GM23248 (cell line): ENCODE measurements at regions not wholly inside any gene's neighbourhood (a gene's known extent, or its start where the extent isn't known, plus 50 kb on each side); places are given as distances from the start of the nearest gene placed in this dataset.

Experiments
- DNase-seq: peaks from one replicate; pipeline ENCODE4 v3.0.0-alpha.2; 2015
- H2AFZ ChIP-seq: fragments of 200-600 bp; sonication (generic); 2 replicates; pipeline ENCODE4 v1.6.1; 2016; ENCODE audit warnings: antibody characterized with exemption
- H3F3A ChIP-seq: fragments of 200-600 bp; sonication (generic); 2 replicates; pipeline ENCODE4 v1.6.1; 2016; ENCODE audit warnings: mild to moderate bottlenecking, antibody characterized with exemption, mixed run types; ENCODE audit not compliant: insufficient read depth
- H3K27ac ChIP-seq: fragments of 200-600 bp; sonication (generic); 2 replicates; pipeline ENCODE4 v1.5.1; 2016; ENCODE audit warnings: mild to moderate bottlenecking
- H3K27me3 ChIP-seq: fragments of 200-600 bp; sonication (generic); replicated peaks from 2 replicates; pipeline ENCODE4 v1.6.1; 2016; ENCODE audit warnings: mild to moderate bottlenecking; ENCODE audit not compliant: insufficient read depth
- H3K36me3 ChIP-seq: fragments of 200-600 bp; sonication (generic); 2 replicates; pipeline ENCODE4 v1.6.1; 2016; ENCODE audit warnings: low read depth, mild to moderate bottlenecking
- H3K4me1 ChIP-seq: fragments of 200-600 bp; sonication (generic); 2 replicates; pipeline ENCODE4 v1.6.1; 2016; ENCODE audit warnings: mild to moderate bottlenecking; ENCODE audit not compliant: insufficient read depth
- H3K4me2 ChIP-seq: fragments of 200-600 bp; sonication (generic); one replicate; pipeline ENCODE4 v1.6.1; 2016; ENCODE audit warnings: mild to moderate bottlenecking; ENCODE audit not compliant: unreplicated experiment
- H3K4me3 ChIP-seq: fragments of 200-600 bp; sonication (generic); 2 replicates; pipeline ENCODE4 v1.5.1; 2016; ENCODE audit warnings: mild to moderate bottlenecking
- H3K79me2 ChIP-seq: fragments of 200-600 bp; sonication (generic); 2 replicates; pipeline ENCODE4 v1.6.1; 2016; ENCODE audit warnings: mild to moderate bottlenecking; ENCODE audit not compliant: insufficient read depth
- H3K9ac ChIP-seq: fragments of 200-600 bp; sonication (generic); 2 replicates; pipeline ENCODE4 v1.6.1; 2016; ENCODE audit warnings: mild to moderate bottlenecking
- H3K9me2 ChIP-seq: fragments of 200-600 bp; sonication (generic); 2 replicates; pipeline ENCODE4 v1.6.1; 2016; ENCODE audit warnings: mixed run types, mild to moderate bottlenecking, moderate library complexity; ENCODE audit not compliant: insufficient read depth
- H3K9me3 ChIP-seq: fragments of 200-600 bp; sonication (generic); one replicate; pipeline ENCODE4 v1.6.1; 2017; ENCODE audit warnings: low read depth
- H4K20me1 ChIP-seq: fragments of 200-600 bp; sonication (generic); 2 replicates; pipeline ENCODE4 v1.6.0; 2016; ENCODE audit not compliant: insufficient read depth
- EZH2 ChIP-seq: fragments of 200-600 bp; sonication (generic); IDR thresholded peaks from 2 replicates; pipeline ENCODE4 v1.6.1; 2018; ENCODE audit warnings: antibody characterized with exemption, mild to moderate bottlenecking; ENCODE audit not compliant: insufficient read depth, poor library complexity, severe bottlenecking
- EZH2phosphoT487 ChIP-seq: fragments of 200-600 bp; sonication (generic); IDR thresholded peaks from 2 replicates; pipeline ENCODE4 v1.6.1; 2018; ENCODE audit warnings: antibody characterized with exemption, moderate library complexity, mild to moderate bottlenecking, low read depth; ENCODE audit not compliant: insufficient read depth
- WGBS, 2 experiments: methylation state at CpG; one replicate each; pipeline ENCODE4 v1.1.6; 2015 to 2017; ENCODE audit warnings: low lambda C conversion rate in 2 of 2, low coverage in 1 of 2; ENCODE audit errors: missing lambda C conversion rate in 2 of 2; 5-methylcytosine and 5-hydroxymethylcytosine counted together
- in situ Hi-C: fragments of 300-500 bp; cut with MboI; formaldehyde crosslinking; loops from 2 replicates; pipeline ENCODE4 v1.15.0; 2020

- Histone ChIP-seq H3K27ac (no peak overlapping the region), H3K9ac (no peak overlapping the region), H3K79me2 (no peaks in the 10 kb centered on the region), H2AFZ (no peak overlapping the region), H3F3A (no peaks in the 10 kb centered on the region), H3K27me3 (no peaks in the 10 kb centered on the region; the same call in 1 of the 2 replicates), H3K9me2 (no peaks in the 10 kb centered on the region), H3K4me3 (no peak overlapping the region), H3K9me3 (no peaks in the 10 kb centered on the region), H3K4me1 (no peaks in the 10 kb centered on the region), H4K20me1 (no peaks in the 10 kb centered on the region), H3K36me3 (no peaks in the 10 kb centered on the region), H3K4me2 (no peak overlapping the region)
- WGBS, 2 experiments: 3% methylated on average over 5 of the region's 5 CpGs
- in situ Hi-C loops: no loop called here
- DNase-seq: no peak
- TF ChIP-seq EZH2: no peak
- no peak for TF ChIP-seq EZH2phosphoT487
Measured at GRCh38 chr5:82924226-82925060, 152.8 kb downstream of the TMEM167A start.

GRCh38 chr5:82922086-82922734 is 155.0 kb downstream of the TMEM167A start:
- in situ Hi-C loops: no loop called here
- Histone ChIP-seq H3K4me3 (no peak overlapping the region), H3K9me3 (no peaks in the 10 kb centered on the region), H3K36me3 (no peaks in the 10 kb centered on the region), H3K4me2 (no peak overlapping the region), H3K27me3 (no peaks in the 10 kb centered on the region; the same call in 1 of the 2 replicates), H4K20me1 (no peaks in the 10 kb centered on the region), H2AFZ (no peak overlapping the region), H3K9ac (no peak overlapping the region), H3K4me1 (no peaks in the 10 kb centered on the region), H3K27ac (no peak overlapping the region), H3K79me2 (no peaks in the 10 kb centered on the region), H3F3A (no peaks in the 10 kb centered on the region), H3K9me2 (no peaks in the 10 kb centered on the region)
- DNase-seq: no peak
- WGBS, 2 experiments: 51 to 55% methylated on average over 10 of the region's 10 CpGs
- TF ChIP-seq EZH2phosphoT487: no peak
- TF ChIP-seq EZH2: no peak

DNA sequence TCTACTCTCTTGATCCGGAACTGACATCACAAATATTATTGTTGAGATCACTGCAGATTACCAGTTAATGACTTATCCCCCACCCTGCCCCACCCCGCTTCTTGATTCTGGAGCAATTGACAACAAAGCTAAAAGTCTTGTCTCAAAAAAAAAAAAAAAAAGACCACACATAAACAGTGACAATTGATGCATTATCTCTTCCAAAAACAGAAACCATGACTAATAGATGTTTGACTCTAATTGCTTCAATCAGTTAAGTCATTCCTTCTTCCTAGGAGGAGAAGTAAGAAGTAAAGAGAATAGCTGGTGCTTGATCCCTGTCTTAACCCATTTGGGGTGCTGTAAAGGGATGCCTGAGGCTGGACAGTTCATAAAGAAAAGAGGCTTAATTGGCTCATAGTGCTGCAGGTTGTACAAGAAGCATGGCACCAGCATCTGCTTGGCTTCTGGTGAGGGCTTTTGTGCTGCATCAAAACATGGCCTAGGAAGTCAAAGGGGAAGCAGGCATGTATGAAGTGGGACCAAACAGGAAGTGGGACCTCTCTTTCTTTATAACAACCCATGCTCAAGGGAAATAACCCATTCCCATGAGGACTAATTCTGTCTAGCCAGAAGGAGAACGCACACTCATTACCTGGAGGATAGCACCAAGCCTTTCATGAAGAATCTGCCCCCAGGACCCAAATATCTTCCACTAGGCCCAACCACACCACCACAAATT is 158.7 kb downstream of the TMEM167A start:
- no peak overlapping the region for H3K4me3 ChIP-seq
- H3K27ac ChIP-seq: no peak overlapping the region
- no peaks in the 10 kb centered on the region for H3K79me2 ChIP-seq
- no peaks in the 10 kb centered on the region for H3K4me1 ChIP-seq
- TF ChIP-seq EZH2phosphoT487: no peak
- no peak for TF ChIP-seq EZH2
- H3F3A ChIP-seq: no peaks in the 10 kb centered on the region
- no peaks in the 10 kb centered on the region for H3K9me3 ChIP-seq
- whole genome bisulfite sequencing, 2 experiments: 54 to 71% methylated on average over 3 of the region's 3 CpGs
- no peak overlapping the region for H3K4me2 ChIP-seq
- H3K9me2 ChIP-seq: no peaks in the 10 kb centered on the region
- H3K36me3 ChIP-seq: no peaks in the 10 kb centered on the region
- H4K20me1 ChIP-seq: no peaks in the 10 kb centered on the region
- in situ Hi-C loops: no loop called here
- no peak overlapping the region for H2AFZ ChIP-seq
- H3K9ac ChIP-seq: no peak overlapping the region
- DNase-seq: no peak
- no peaks in the 10 kb centered on the region; the same call in 1 of the 2 replicates for H3K27me3 ChIP-seq

DNA sequence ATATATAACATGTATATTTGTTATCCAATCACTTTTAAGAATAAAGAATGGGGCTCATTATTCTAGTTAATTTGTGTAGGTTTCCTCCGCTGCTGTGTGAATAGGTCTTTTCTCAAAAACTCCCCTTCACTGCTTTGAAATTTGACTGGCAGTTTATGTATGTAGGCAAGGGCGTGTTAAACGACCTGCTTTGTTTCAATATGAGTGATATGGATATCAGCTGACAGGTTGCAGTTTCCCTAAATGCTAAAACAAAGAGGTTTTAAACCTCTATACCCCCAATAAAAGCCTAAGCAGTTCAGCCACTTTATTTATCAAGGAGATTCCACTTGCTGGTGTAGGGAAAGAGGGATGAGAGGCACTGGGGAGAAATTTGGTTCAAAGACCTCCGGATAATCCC is 159.6 kb downstream of the TMEM167A start:
- 31 to 38% methylated on average over 4 of the region's 4 CpGs for WGBS, 2 experiments
- no peaks in the 10 kb centered on the region for H3K36me3 ChIP-seq

More for the DNA sequence above, 159.6 kb downstream of the TMEM167A start:
- in situ Hi-C loops: no loop called here
- Histone ChIP-seq H3K4me2 (no peak overlapping the region), H3K79me2 (no peaks in the 10 kb centered on the region), H3K4me3 (no peak overlapping the region), H3K9me2 (no peaks in the 10 kb centered on the region), H3K4me1 (no peaks in the 10 kb centered on the region), H2AFZ (no peak overlapping the region), H4K20me1 (no peaks in the 10 kb centered on the region), H3K9ac (no peak overlapping the region), H3K27me3 (no peaks in the 10 kb centered on the region; the same call in 1 of the 2 replicates), H3K27ac (no peak overlapping the region), H3F3A (no peaks in the 10 kb centered on the region), H3K9me3 (no peaks in the 10 kb centered on the region)
- TF ChIP-seq EZH2: no peak
- no peak for TF ChIP-seq EZH2phosphoT487
- no peak for DNase-seq
